DND-41 (cell line): ENCODE measurements at regions not wholly inside any gene's neighbourhood (a gene's known extent, or its start where the extent isn't known, plus 50 kb on each side); places are given as distances from the start of the nearest gene placed in this dataset.

Experiments used
- ATAC-seq: fragments of 200-7000 bp; cut with Tn5 transposase; 3 replicates; pipeline ENCODE4 v1.9.1; 2021; ENCODE audit warnings: low read depth; ENCODE audit not compliant: insufficient read depth
- DNase-seq: peaks from one replicate; pipeline ENCODE4 v3.0.0-alpha.2; 2020
- H2AFZ ChIP-seq: 2 replicates; pipeline ENCODE4 v1.6.0; 2012; ENCODE audit warnings: low read depth, low read length
- H3K27ac ChIP-seq: 2 replicates; pipeline ENCODE4 v1.5.1; 2012; ENCODE audit warnings: low read length, inconsistent platforms
- H3K27me3 ChIP-seq: fragments of 200-600 bp; sonication (generic); 2 replicates; pipeline ENCODE4 v1.6.0; 2012; ENCODE audit warnings: low read length, mild to moderate bottlenecking, inconsistent platforms; ENCODE audit not compliant: insufficient read depth, poor library complexity
- H3K36me3 ChIP-seq: 2 replicates; pipeline ENCODE4 v1.5.1; 2012; ENCODE audit warnings: low read length, inconsistent platforms; ENCODE audit not compliant: insufficient read depth
- H3K4me1 ChIP-seq: 2 replicates; pipeline ENCODE4 v1.5.1; 2012; ENCODE audit warnings: mild to moderate bottlenecking, low read length; ENCODE audit not compliant: insufficient read depth
- H3K4me2 ChIP-seq: 2 replicates; pipeline ENCODE4 v1.6.0; 2012; ENCODE audit warnings: mild to moderate bottlenecking, moderate library complexity, low read length, inconsistent platforms; ENCODE audit not compliant: insufficient read depth
- H3K4me3 ChIP-seq, 2 experiments: fragments of 200-600 bp in 1 of 2; shearing (Covaris generic) in 1 of 2; 2 replicates each; pipeline ENCODE4 v1.5.1; 2012 to 2016; ENCODE audit warnings: inconsistent platforms in 2 of 2, low read length in 2 of 2, mild to moderate bottlenecking in 2 of 2, low read depth in 1 of 2, moderate library complexity in 1 of 2
- H3K79me2 ChIP-seq: 2 replicates; pipeline ENCODE4 v1.6.0; 2012; ENCODE audit warnings: low read length, inconsistent platforms; ENCODE audit not compliant: insufficient read depth
- H3K9ac ChIP-seq: 2 replicates; pipeline ENCODE4 v1.6.0; 2012; ENCODE audit warnings: low read depth, mild to moderate bottlenecking, inconsistent platforms, low read length, moderate library complexity
- H3K9me3 ChIP-seq: 2 replicates; pipeline ENCODE4 v1.5.1; 2012; ENCODE audit warnings: low read length, moderate library complexity, mild to moderate bottlenecking, inconsistent platforms; ENCODE audit not compliant: insufficient read depth, severe bottlenecking
- H4K20me1 ChIP-seq: 2 replicates; pipeline ENCODE4 v1.6.0; 2012; ENCODE audit warnings: low read length; ENCODE audit not compliant: insufficient read depth
- EZH2 ChIP-seq: IDR thresholded peaks from 3 replicates; pipeline ENCODE4 v1.6.1; 2012; ENCODE audit warnings: borderline replicate concordance, low read depth, mild to moderate bottlenecking, moderate library complexity, low read length, inconsistent platforms; ENCODE audit not compliant: severe bottlenecking
- TF ChIP-seq, protein P1 (sequence below): IDR thresholded peaks from 2 replicates; pipeline ENCODE4 v1.5.1; 2012; ENCODE audit warnings: borderline replicate concordance, low read length, moderate library complexity, mild to moderate bottlenecking; ENCODE audit not compliant: poor library complexity, severe bottlenecking; ENCODE audit errors: extremely low read depth

DNA sequence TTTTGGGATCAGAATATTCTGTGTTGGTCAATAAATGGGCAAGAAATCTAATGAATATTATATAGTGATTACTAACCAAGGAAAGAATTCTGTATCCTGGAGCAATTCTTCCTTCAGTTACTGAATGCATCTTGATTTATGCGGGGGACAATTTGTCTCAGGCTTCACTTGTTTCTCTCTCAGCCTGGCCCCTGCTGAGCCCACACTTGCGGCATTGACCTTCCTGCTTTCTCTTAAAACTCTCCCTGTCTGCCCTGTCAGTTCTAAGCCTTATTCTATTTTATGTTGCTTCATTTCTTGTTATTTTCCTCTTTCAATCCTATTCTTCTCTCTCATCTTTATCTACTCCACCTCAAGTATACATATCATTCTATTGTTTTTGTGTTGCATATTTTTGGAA is 122.1 kb upstream of the TPK1 start:
- Histone ChIP-seq H3K27me3 (no peaks in the 10 kb centered on the region), H2AFZ (no peak overlapping the region), H3K27ac (no peak overlapping the region), H3K36me3 (no peaks in the 10 kb centered on the region), H3K9me3 (peaks cover 2% of the 10 kb centered on the region), H4K20me1 (no peaks in the 10 kb centered on the region), H3K4me1 (no peaks in the 10 kb centered on the region), H3K4me3 (no peak overlapping the region), H3K4me2 (no peak overlapping the region), H3K9ac (no peak overlapping the region), H3K79me2 (no peaks in the 10 kb centered on the region)
- TF ChIP-seq, protein P1, sequence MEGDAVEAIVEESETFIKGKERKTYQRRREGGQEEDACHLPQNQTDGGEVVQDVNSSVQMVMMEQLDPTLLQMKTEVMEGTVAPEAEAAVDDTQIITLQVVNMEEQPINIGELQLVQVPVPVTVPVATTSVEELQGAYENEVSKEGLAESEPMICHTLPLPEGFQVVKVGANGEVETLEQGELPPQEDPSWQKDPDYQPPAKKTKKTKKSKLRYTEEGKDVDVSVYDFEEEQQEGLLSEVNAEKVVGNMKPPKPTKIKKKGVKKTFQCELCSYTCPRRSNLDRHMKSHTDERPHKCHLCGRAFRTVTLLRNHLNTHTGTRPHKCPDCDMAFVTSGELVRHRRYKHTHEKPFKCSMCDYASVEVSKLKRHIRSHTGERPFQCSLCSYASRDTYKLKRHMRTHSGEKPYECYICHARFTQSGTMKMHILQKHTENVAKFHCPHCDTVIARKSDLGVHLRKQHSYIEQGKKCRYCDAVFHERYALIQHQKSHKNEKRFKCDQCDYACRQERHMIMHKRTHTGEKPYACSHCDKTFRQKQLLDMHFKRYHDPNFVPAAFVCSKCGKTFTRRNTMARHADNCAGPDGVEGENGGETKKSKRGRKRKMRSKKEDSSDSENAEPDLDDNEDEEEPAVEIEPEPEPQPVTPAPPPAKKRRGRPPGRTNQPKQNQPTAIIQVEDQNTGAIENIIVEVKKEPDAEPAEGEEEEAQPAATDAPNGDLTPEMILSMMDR, result no peak
- DNase-seq (no peak), ATAC-seq (no peak)

GRCh38 chr7:144955422-144955821 is 119.6 kb upstream of the TPK1 start:
- Histone ChIP-seq H3K9me3 (peaks cover 2% of the 10 kb centered on the region), H3K27ac (no peak overlapping the region), H3K4me2 (no peak overlapping the region), H3K27me3 (no peaks in the 10 kb centered on the region), H4K20me1 (no peaks in the 10 kb centered on the region), H3K4me3 (no peak overlapping the region), H2AFZ (no peak overlapping the region), H3K36me3 (no peaks in the 10 kb centered on the region), H3K9ac (no peak overlapping the region), H3K79me2 (no peaks in the 10 kb centered on the region), H3K4me1 (no peaks in the 10 kb centered on the region)
- no peak for TF ChIP-seq EZH2
- TF ChIP-seq, protein P1, result no peak
- no peak for ATAC-seq
- DNase-seq, result no peak

- no peak for DNase-seq
- H2AFZ ChIP-seq, result no peak overlapping the region
Measured at GRCh38 chr7:144941127-144941526, 105.3 kb upstream of the TPK1 start.

More at GRCh38 chr7:144941127-144941526, 105.3 kb upstream of the TPK1 start:
- no peaks in the 10 kb centered on the region for H3K36me3 ChIP-seq
- H3K27ac ChIP-seq, result no peak overlapping the region
- H3K4me3 ChIP-seq, result no peak overlapping the region
- H3K4me1 ChIP-seq, result no peaks in the 10 kb centered on the region
- ATAC-seq, result no peak
- no peaks in the 10 kb centered on the region for H4K20me1 ChIP-seq
- no peaks in the 10 kb centered on the region for H3K79me2 ChIP-seq
- H3K27me3 ChIP-seq, result no peaks in the 10 kb centered on the region
- TF ChIP-seq EZH2, result no peak
- TF ChIP-seq, protein P1, result no peak
- H3K9ac ChIP-seq, result no peak overlapping the region
- no peaks in the 10 kb centered on the region for H3K9me3 ChIP-seq
- no peak overlapping the region for H3K4me2 ChIP-seq
